HuH-7.5 (cell line): ENCODE measurements at regions not wholly inside any gene's neighbourhood (a gene's known extent, or its start where the extent isn't known, plus 50 kb on each side); places are given as distances from the start of the nearest gene placed in this dataset.

Experiments
- DNase-seq: peaks from one replicate; pipeline ENCODE4 v3.0.0; 2011; ENCODE audit warnings: low spot score

DNA sequence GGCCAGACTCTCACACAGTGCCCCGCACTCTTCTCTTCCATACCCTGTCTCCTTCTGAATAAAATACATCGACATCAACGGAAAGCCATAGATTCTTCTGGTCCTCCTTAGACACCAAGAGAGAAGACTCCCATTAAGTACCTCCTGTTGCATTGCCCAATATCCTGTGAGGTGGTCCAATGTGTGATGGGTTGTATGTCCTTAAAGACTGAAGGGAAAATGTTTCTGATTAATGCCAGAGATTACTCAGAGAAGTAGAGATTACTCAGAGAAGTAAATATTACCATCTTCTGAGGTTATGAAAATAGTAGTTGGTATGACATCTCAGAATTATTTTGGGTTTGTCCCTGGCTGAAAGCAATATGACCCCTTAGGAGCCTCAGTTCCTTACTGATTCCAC, 60.8 kb upstream of the GALNT15 start:
- DNase-seq, result no peak

DNA sequence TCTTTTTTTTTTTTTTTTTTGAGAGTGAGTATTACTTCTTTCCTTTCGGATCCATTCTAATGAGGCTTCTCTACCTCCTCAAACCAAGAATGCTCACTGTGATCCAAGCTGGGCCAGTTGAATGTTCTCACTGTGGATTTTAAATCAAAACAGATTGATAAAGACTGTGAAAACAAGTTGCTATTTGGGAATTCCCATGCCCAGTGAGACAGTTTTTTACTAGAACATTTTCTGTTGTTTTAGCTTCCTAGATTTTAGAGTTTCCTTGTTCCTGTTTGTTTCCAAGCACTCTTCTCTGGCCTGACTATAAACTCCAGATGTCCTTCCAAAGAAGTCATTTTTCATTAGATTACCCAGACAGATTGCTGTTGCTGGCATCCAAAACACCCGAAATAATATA, 60.1 kb upstream of the GALNT15 start:
- no peak for DNase-seq

DNA sequence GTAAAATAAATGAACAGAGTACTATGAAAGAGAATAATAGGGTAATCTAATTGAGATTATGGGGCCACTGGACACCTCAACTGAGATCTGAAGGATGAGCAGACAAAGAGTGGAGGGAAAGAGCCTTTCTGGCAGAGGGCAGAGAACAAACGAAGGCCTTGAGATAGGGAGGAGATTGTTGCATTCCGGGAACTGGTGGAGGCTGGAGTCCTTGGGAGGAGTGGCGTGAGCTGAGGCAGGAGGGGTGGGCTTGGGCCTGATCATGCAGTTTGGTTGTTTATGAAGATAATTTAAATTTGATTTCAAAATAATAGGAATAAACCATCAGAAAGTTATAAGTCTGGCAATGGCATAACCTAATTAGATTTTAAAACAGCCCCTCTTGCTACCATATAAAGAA, 59.5 kb upstream of the GALNT15 start:
- no peak for DNase-seq

DNA sequence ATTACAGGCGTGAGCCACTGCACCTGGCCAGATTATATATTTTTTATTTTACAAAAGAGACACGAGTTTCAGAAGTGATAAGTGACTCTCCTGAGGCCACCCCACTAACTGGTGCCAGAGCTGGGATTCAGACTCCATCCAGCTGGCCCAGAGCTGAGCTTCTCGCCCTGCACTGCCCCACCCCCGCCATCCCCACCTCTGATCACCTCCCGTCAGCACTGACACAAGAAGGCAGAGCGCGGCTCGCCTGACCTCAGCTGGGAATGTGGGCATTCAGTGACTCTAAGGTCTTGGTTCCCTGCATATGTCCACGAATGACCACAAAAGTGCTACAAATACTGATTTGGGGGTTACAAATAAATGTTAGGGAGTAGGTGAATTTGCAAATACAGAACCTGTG, 56.1 kb upstream of the GALNT15 start:
- DNase-seq, result no peak

DNA sequence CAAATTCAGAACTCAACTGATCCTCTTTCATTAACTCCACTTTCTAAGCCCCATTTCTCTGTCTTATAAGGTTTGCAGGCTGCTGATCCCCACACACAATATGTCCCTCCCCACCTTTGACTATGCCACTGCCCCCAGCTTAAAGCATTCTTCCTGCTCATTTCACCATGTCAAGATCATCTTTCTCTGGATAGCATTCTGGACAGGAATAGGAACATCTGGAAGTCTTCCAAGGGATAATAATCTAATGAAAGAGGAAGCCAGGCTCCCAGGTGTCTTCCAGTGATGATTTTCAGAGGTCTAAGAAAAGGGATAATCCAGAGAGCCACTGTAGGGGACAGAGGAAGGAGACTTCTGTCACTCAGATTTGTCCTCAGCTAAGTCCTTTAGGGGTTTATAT, 54.6 kb upstream of the GALNT15 start:
- no peak for DNase-seq

DNA sequence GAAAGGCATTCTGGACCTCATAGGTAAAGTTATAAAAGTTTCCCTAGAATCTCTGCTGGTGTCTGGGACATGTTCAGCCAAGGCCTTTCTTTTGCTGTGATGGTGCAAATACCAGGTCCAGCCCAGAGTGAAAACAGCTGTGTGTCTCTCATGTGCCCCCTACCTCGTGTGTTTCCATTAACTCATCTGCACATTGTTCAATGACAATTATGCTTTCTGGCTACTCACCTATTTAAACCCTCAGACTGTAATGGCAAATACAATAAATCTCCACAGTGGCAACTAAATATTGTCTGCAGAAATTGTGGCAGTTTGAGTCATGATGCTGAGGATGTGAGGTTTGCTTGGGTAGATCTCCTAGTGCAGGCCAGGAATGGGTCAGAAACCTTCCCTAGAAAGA, 53.1 kb upstream of the GALNT15 start:
- DNase-seq, result no peak

DNA sequence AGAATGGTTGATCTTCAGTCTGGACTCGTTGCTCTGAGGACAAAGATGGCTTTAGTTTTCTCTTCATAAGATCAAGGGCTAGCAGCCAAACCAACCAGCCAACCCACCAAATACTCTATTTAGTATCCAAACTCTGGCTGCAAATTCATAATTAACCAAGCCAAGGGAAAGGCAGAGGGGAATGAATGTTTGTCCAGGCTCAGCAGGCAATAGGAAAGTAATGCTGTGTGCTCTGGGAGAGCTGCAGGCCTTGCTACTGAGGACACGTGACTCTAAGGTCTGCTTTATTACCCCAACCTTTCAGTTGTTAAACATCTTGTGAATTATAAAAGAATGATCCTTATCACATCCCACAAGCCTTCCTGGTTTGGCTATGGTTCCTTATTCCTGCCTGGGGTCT, 52.3 kb upstream of the GALNT15 start:
- no peak for DNase-seq

DNA sequence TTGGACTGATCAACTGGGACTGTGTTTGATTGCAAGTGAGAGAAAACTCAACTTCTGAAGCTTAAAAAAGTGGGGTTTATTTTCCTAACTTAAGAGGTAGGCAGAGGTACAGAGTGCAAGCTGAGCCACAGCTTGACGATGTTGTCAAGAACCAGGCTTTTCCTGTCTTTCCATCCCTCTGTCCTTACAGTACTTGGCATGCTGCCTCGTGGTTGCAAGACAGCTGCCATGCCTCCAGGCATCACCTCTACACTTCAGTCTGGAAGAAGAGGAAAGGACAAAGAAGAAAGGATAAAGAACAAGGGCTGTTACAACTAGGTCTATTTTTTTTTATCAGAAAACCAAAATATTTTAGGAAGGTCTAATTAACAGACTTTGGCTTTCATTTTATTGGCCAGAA, 51.8 kb upstream of the GALNT15 start:
- no peak for DNase-seq

DNA sequence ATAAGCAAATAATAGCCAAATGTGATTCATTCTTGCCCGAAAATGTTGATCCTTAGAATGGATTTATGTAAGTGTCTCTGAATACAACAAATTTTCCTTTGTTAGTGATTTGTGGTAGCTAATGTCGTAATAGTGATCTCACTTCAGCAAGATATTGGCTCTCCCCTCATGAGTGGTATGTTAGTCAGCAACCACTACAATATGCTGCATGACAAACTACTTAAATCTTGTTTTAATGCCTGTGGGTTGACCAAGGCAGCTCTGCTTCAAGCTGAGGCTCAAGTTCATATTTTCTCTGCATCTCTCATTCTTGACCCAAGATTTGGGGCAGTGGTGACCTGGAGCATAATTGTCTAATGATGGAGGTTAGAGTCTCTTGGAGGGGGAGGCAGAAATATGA, 49.8 kb upstream of the GALNT15 start:
- DNase-seq, result no peak
